Keratinocyte (primary cell): ENCODE measurements at regions not wholly inside any gene's neighbourhood (a gene's known extent, or its start where the extent isn't known, plus 50 kb on each side); places are given as distances from the start of the nearest gene placed in this dataset.

ENCODE experiments used
- CTCF ChIP-seq, 3 experiments: IDR thresholded peaks in 1 of 3; conservative IDR thresholded peaks in 1 of 3; optimal IDR thresholded peaks in 1 of 3; 2 replicates in 2 of 3; 3 replicates in 1 of 3; pipeline versions ENCODE3 to v1.5.1; 2011; ENCODE audit warnings: low read length in 3 of 3, mild to moderate bottlenecking in 3 of 3, moderate library complexity in 2 of 3, control low read depth in 1 of 3, inconsistent platforms in 1 of 3; ENCODE audit not compliant: insufficient read depth in 2 of 3; ENCODE audit errors: extremely low read depth in 1 of 3
- EZH2 ChIP-seq: IDR thresholded peaks from one replicate; pipeline ENCODE4 v1.6.1; 2012; ENCODE audit warnings: inconsistent platforms, mild to moderate bottlenecking, low read length, moderate library complexity

DNA sequence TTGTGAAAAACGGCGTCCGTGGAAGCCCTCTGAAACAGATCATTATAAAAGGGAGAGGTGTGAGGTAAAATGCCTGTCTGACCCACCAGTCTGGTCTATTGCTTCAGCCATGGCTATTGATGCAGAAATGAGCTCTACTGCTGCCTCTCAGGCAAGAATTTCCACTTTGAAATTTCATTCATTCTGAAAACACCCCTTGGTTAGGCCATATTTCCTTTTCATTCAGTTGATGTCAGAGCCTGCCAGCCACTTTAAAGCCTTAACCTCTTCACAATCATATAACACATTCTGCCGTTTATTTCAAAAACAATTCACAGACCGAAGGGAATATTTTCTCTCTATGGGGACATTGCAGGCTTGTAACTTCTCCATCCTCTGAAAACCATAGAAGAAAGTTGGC is 71.9 kb downstream of the FOXB1 start:
- no peak for TF ChIP-seq CTCF (optimal IDR thresholded peaks at IDR 0.05 in 1 of 3, IDR thresholded peaks at IDR 0.05 in 1 of 3, conservative IDR thresholded peaks at IDR 0.05 in 1 of 3; ENCODE audit: extremely low read depth in 1 of 3, insufficient read depth in 2 of 3, low read length in 3 of 3)
- no peak for TF ChIP-seq EZH2
